ENCODE measurements at regions not wholly inside any gene's neighbourhood (a gene's known extent, or its start where the extent isn't known, plus 50 kb on each side); places are given as distances from the start of the nearest gene placed in this dataset.

GRCh38 chr1:208432346-208432745 is 188.2 kb upstream of the PLXNA2 start (continued):
- TF ChIP-seq CTCF (conservative IDR thresholded peaks at IDR 0.05; ENCODE audit: low read depth in 2 of 2) (no peak), ZNF114 (CRISPR knock-in tag; IDR thresholded peaks at IDR 0.05) (no peak), REST (IDR thresholded peaks at IDR 0.05; ENCODE audit: unreplicated experiment) (no peak), POLR2AphosphoS5 (IDR thresholded peaks at IDR 0.05; ENCODE audit: low read depth) (no peak), EZH2 (IDR thresholded peaks at IDR 0.05; ENCODE audit: low read depth, unreplicated experiment) (no peak)

GRCh38 chr1:208433086-208433485 is 188.9 kb upstream of the PLXNA2 start:
- Histone ChIP-seq H2AFZ (no peak overlapping the region), H4K20me1 (replicated peaks; ENCODE audit: insufficient read depth) (no peaks in the 10 kb centered on the region), H3F3A (replicated peaks; ENCODE audit: low read depth) (no peaks in the 10 kb centered on the region), H3K4me2 (no peak overlapping the region), H3K27ac (ENCODE audit: low read depth) (no peak overlapping the region), H3K79me2 (replicated peaks; ENCODE audit: insufficient read depth) (no peaks in the 10 kb centered on the region), H3K9me2 (ENCODE audit: insufficient read depth) (peaks cover 4% of the 10 kb centered on the region), H3K4me1 (ENCODE audit: insufficient read depth) (peaks cover 11% of the 10 kb centered on the region), H3K27me3 (ENCODE audit: insufficient read depth) (no peaks in the 10 kb centered on the region), H3K4me3 (no peak overlapping the region), H3K36me3 (ENCODE audit: insufficient read depth) (no peaks in the 10 kb centered on the region)
- H3K9me3 Mint-ChIP-seq, result no peaks in the 10 kb centered on the region
- H3K27ac Mint-ChIP-seq, result no peak overlapping the region
- H3K27me3 Mint-ChIP-seq (ENCODE audit: insufficient read depth, low read depth, poor library complexity), result peaks cover 2% of the 10 kb centered on the region
- H3K4me1 Mint-ChIP-seq, result peaks cover 18% of the 10 kb centered on the region
- no peak overlapping the region for H3K4me3 Mint-ChIP-seq
- DNase-seq (ENCODE audit: low spot score) (no peak), ATAC-seq (no peak)
- H3K36me3 Mint-ChIP-seq (ENCODE audit: low read depth), result no peaks in the 10 kb centered on the region
- no peak for TF ChIP-seq ZNF114 (CRISPR knock-in tag; IDR thresholded peaks at IDR 0.05)
- no peak for TF ChIP-seq EZH2 (IDR thresholded peaks at IDR 0.05; ENCODE audit: low read depth, unreplicated experiment)
- TF ChIP-seq STAT1 (IDR thresholded peaks at IDR 0.05; ENCODE audit: unreplicated experiment), result no peak
- no peak for TF ChIP-seq ZNF331 (CRISPR knock-in tag; IDR thresholded peaks at IDR 0.05; ENCODE audit: low read depth)
- TF ChIP-seq POLR2AphosphoS5 (IDR thresholded peaks at IDR 0.05; ENCODE audit: low read depth), result no peak
- no peak for TF ChIP-seq REST (IDR thresholded peaks at IDR 0.05; ENCODE audit: unreplicated experiment)
- no peak for TF ChIP-seq ZNF462 (CRISPR knock-in tag; IDR thresholded peaks at IDR 0.05)
- no peak for TF ChIP-seq NANOG (IDR thresholded peaks at IDR 0.05; ENCODE audit: borderline replicate concordance)
- TF ChIP-seq EZH2phosphoT487 (IDR thresholded peaks at IDR 0.05; ENCODE audit: unreplicated experiment), result no peak

Data from GM23338 (cell line).